Parathyroid adenoma (tissue), 2 donors: ENCODE measurements at regions not wholly inside any gene's neighbourhood (a gene's known extent, or its start where the extent isn't known, plus 50 kb on each side); places are given as distances from the start of the nearest gene placed in this dataset.

Experiments used
- H2AFZ ChIP-seq: fragments of 300-600 bp; sonication (generic); one replicate; pipeline ENCODE4 v1.7.0; 2017; ENCODE audit warnings: antibody characterized with exemption, mild to moderate bottlenecking
- H3K27ac ChIP-seq: fragments of 300-600 bp; sonication (generic); one replicate; pipeline ENCODE4 v1.7.0; 2017
- H3K27me3 ChIP-seq: fragments of 300-600 bp; sonication (generic); one replicate; pipeline ENCODE4 v1.7.0; 2017; ENCODE audit warnings: low read length; ENCODE audit not compliant: control insufficient read depth, insufficient read depth
- H3K36me3 ChIP-seq: fragments of 300-600 bp; sonication (generic); one replicate; pipeline ENCODE4 v1.7.0; 2017; ENCODE audit warnings: low read length; ENCODE audit not compliant: control insufficient read depth, insufficient read depth
- H3K4me1 ChIP-seq: fragments of 300-600 bp; sonication (generic); one replicate; pipeline ENCODE4 v1.7.0; 2017; ENCODE audit warnings: control low read depth
- H3K4me2 ChIP-seq: fragments of 300-600 bp; sonication (generic); one replicate; pipeline ENCODE4 v1.7.0; 2017; ENCODE audit warnings: low read length
- H3K4me3 ChIP-seq: fragments of 300-600 bp; sonication (generic); one replicate; pipeline ENCODE4 v1.7.0; 2017; ENCODE audit warnings: low read depth, low read length
- H3K79me2 ChIP-seq: fragments of 300-600 bp; sonication (generic); one replicate; pipeline ENCODE4 v1.7.0; 2017; ENCODE audit warnings: control low read depth
- H3K9ac ChIP-seq: fragments of 300-600 bp; sonication (generic); one replicate; pipeline ENCODE4 v1.7.0; 2017; ENCODE audit warnings: mild to moderate bottlenecking
- H3K9me3 ChIP-seq: fragments of 300-600 bp; sonication (generic); one replicate; pipeline ENCODE4 v1.7.0; 2017; ENCODE audit warnings: low read length; ENCODE audit not compliant: control insufficient read depth
- TF ChIP-seq, protein P1 (sequence below): fragments of 300-600 bp; sonication (generic); IDR thresholded peaks from one replicate; pipeline ENCODE4 v1.7.0; 2017; ENCODE audit warnings: antibody characterized with exemption, mild to moderate bottlenecking
- donor health status: primary hyperparathyroidism.

DNA sequence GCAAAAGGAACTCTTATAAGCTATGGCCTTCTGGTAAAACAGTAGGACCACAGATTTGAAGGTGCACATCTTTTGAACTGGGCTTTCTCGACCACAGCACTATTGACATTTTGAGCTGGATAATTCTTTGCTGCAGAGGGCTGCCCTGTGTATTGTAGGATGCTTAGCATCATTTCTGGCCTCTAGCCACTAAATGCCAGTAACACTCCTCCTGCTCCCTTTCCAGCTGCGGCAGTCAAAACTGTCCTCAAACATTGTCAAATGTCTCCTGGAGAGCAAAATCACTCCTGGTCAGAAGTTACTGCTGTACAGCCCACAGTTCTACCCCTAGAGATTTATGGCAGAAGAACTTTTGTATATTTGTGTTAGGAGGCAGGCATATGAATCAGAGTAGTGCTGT is 836.7 kb downstream of the PLA2G4A start:
- no peak overlapping the region for H3K9ac ChIP-seq
- no peak overlapping the region for H3K4me2 ChIP-seq
- H3K36me3 ChIP-seq, result no peaks in the 10 kb centered on the region
- no peaks in the 10 kb centered on the region for H3K79me2 ChIP-seq
- H3K27ac ChIP-seq, result no peak overlapping the region
- no peaks in the 10 kb centered on the region for H3K9me3 ChIP-seq
- H3K4me1 ChIP-seq, result no peaks in the 10 kb centered on the region
- no peaks in the 10 kb centered on the region for H3K27me3 ChIP-seq
- H3K4me3 ChIP-seq, result no peak overlapping the region
- TF ChIP-seq, protein P1, sequence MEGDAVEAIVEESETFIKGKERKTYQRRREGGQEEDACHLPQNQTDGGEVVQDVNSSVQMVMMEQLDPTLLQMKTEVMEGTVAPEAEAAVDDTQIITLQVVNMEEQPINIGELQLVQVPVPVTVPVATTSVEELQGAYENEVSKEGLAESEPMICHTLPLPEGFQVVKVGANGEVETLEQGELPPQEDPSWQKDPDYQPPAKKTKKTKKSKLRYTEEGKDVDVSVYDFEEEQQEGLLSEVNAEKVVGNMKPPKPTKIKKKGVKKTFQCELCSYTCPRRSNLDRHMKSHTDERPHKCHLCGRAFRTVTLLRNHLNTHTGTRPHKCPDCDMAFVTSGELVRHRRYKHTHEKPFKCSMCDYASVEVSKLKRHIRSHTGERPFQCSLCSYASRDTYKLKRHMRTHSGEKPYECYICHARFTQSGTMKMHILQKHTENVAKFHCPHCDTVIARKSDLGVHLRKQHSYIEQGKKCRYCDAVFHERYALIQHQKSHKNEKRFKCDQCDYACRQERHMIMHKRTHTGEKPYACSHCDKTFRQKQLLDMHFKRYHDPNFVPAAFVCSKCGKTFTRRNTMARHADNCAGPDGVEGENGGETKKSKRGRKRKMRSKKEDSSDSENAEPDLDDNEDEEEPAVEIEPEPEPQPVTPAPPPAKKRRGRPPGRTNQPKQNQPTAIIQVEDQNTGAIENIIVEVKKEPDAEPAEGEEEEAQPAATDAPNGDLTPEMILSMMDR, result no peak
- H2AFZ ChIP-seq, result no peak overlapping the region

DNA sequence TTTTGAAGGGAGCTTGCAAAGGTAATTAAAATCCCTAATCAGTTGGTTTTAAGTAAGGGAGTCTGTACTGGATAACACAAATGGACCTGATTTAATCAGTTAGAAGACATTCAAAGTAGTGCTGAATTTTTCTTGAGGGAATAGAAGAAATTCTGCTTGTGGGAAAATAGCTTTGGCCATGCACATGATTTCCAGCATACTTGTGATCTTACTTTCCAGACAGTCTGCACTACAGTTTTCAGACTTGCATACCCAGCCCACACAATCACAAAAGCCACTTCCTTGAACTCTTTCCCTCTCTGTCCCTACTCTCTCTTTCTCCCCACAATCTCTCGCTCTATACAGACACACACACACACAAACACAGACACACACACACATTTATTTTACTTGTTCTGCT is 852.1 kb downstream of the PLA2G4A start:
- Histone ChIP-seq H3K27me3 (no peaks in the 10 kb centered on the region), H3K36me3 (no peaks in the 10 kb centered on the region), H3K9me3 (no peaks in the 10 kb centered on the region), H3K79me2 (no peaks in the 10 kb centered on the region), H2AFZ (no peak overlapping the region), H3K9ac (no peak overlapping the region), H3K4me1 (no peaks in the 10 kb centered on the region), H3K4me3 (no peak overlapping the region), H3K4me2 (no peak overlapping the region), H3K27ac (no peak overlapping the region)
- TF ChIP-seq, protein P1, result no peak

DNA sequence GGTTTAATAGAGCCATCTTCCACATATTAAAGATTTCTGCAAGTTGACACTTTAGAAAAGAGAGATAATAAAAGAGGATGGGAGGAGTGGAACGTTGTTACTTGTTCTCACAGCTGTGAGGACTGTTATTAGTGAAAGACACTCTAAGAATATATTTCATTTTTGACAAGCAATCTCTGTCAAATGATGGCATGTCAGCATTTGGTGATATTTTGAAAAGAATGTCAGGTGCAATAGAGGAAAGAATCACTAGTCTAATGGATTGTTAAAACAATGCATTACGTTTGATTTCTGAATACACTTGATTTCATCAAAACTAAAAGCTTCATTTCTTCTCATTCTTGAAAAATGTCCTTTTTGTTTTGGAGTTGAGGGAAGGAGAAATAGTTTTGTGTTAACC is 853.4 kb downstream of the PLA2G4A start:
- Histone ChIP-seq H3K27ac (no peak overlapping the region), H2AFZ (no peak overlapping the region), H3K79me2 (no peaks in the 10 kb centered on the region), H3K36me3 (no peaks in the 10 kb centered on the region), H3K4me1 (no peaks in the 10 kb centered on the region), H3K4me3 (no peak overlapping the region), H3K27me3 (no peaks in the 10 kb centered on the region), H3K9me3 (no peaks in the 10 kb centered on the region), H3K9ac (no peak overlapping the region), H3K4me2 (no peak overlapping the region)
- TF ChIP-seq, protein P1, result no peak

DNA sequence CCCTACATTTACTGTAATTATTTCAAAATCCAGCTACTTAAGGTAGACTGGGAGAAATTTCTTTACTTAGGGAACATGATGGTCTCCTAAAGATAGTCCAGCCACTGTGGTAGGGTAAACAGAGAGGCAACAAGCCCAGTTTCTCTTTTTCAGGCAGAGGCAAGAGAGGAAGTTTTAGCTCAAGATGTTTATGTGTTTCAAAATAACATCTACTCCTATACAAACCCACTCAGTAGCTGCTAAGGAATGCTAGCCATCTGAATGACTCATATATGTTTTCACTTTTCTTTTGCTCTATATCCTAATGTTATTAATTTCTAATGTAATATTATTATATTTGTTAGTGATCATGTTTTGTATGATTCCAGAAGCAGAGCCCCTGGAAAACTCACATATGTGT is 856.6 kb downstream of the PLA2G4A start:
- Histone ChIP-seq H3K79me2 (no peaks in the 10 kb centered on the region), H3K4me3 (no peak overlapping the region), H3K4me2 (no peak overlapping the region), H3K27me3 (no peaks in the 10 kb centered on the region), H2AFZ (no peak overlapping the region), H3K4me1 (no peaks in the 10 kb centered on the region), H3K27ac (no peak overlapping the region), H3K9ac (no peak overlapping the region), H3K36me3 (no peaks in the 10 kb centered on the region), H3K9me3 (no peaks in the 10 kb centered on the region)
- TF ChIP-seq, protein P1, result no peak

DNA sequence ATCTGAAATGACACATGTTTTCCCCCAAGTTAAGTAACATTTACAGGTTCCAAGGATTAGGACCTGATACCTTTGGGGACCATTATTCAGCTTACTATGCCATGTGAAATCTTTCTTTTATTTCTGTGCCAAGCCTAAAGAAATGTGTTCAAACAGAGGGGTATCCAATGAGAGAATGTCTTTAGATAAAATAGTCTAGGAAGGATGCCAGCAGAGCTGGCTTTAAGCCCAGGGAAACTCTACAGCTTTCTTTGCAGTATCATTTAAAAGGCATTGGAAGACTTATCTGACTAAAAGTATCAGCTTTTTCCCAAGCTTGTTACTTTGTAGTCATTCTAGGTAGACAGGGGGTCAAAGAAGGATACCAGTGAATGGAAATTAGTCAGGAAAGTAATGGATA is 860.4 kb downstream of the PLA2G4A start:
- H3K79me2 ChIP-seq, result no peaks in the 10 kb centered on the region
- H3K27ac ChIP-seq, result no peak overlapping the region
- H3K4me2 ChIP-seq, result no peak overlapping the region
- no peak overlapping the region for H3K4me3 ChIP-seq
- no peaks in the 10 kb centered on the region for H3K27me3 ChIP-seq
- H3K9ac ChIP-seq, result no peak overlapping the region
- no peaks in the 10 kb centered on the region for H3K4me1 ChIP-seq
- no peaks in the 10 kb centered on the region for H3K9me3 ChIP-seq
- TF ChIP-seq, protein P1, result no peak
- H3K36me3 ChIP-seq, result no peaks in the 10 kb centered on the region
- no peak overlapping the region for H2AFZ ChIP-seq
